Chondrocyte (in vitro differentiated cells): ENCODE measurements at regions not wholly inside any gene's neighbourhood (a gene's known extent, or its start where the extent isn't known, plus 50 kb on each side); places are given as distances from the start of the nearest gene placed in this dataset.

Experiments
- DNase-seq: peaks from one replicate; pipeline ENCODE4 v3.0.0; 2021; ENCODE audit warnings: mixed read lengths, low spot score
- H3K27ac Mint-ChIP-seq: one replicate; pipeline ENCODE4 v1.8.0; 2021; ENCODE audit warnings: mild to moderate bottlenecking, moderate library complexity, mixed read lengths; ENCODE audit not compliant: unreplicated experiment
- H3K27me3 Mint-ChIP-seq: 2 replicates; pipeline ENCODE4 v1.8.0; 2021; ENCODE audit warnings: low read depth, mixed read lengths
- H3K36me3 Mint-ChIP-seq: 2 replicates; pipeline ENCODE4 v1.8.0; 2021; ENCODE audit warnings: low read depth, mixed read lengths
- H3K4me1 Mint-ChIP-seq: 2 replicates; pipeline ENCODE4 v1.8.0; 2021; ENCODE audit warnings: low read depth, mild to moderate bottlenecking, mixed read lengths
- H3K4me3 Mint-ChIP-seq: one replicate; pipeline ENCODE4 v1.8.0; 2021; ENCODE audit warnings: mild to moderate bottlenecking, moderate library complexity, mixed read lengths; ENCODE audit not compliant: unreplicated experiment
- H3K9me3 Mint-ChIP-seq: 2 replicates; pipeline ENCODE4 v1.8.0; 2021; ENCODE audit warnings: low read depth, mixed read lengths
- CTCF ChIP-seq: fragments of 200-600 bp; sonication (generic); IDR thresholded peaks from 2 replicates; pipeline ENCODE4 v1.5.0; 2021; ENCODE audit warnings: antibody characterized with exemption, mild to moderate bottlenecking, moderate library complexity

- DNase-seq = no peak
- no peak for TF ChIP-seq CTCF
- Mint-ChIP-seq H3K27me3 (peaks cover 14% of the 10 kb centered on the region), H3K36me3 (no peaks in the 10 kb centered on the region), H3K9me3 (no peaks in the 10 kb centered on the region), H3K4me1 (no peaks in the 10 kb centered on the region), H3K27ac (no peak overlapping the region), H3K4me3 (no peak overlapping the region)
Measured at GRCh38 chr9:107696302-107696701, 206.7 kb upstream of the KLF4 start.

GRCh38 chr9:107694390-107694789 lies 204.8 kb upstream of the KLF4 start:
- no peak for DNase-seq
- Mint-ChIP-seq H3K27ac (no peak overlapping the region), H3K27me3 (peaks cover 25% of the 10 kb centered on the region), H3K4me3 (no peak overlapping the region), H3K9me3 (peaks cover 2% of the 10 kb centered on the region), H3K36me3 (peaks cover 2% of the 10 kb centered on the region), H3K4me1 (no peaks in the 10 kb centered on the region)
- TF ChIP-seq CTCF = no peak

- Mint-ChIP-seq H3K4me1 (no peaks in the 10 kb centered on the region), H3K27me3 (peaks cover 28% of the 10 kb centered on the region), H3K9me3 (peaks cover 6% of the 10 kb centered on the region), H3K36me3 (peaks cover 5% of the 10 kb centered on the region), H3K27ac (no peak overlapping the region), H3K4me3 (no peak overlapping the region)
- TF ChIP-seq CTCF = no peak
- DNase-seq = no peak
Measured at GRCh38 chr9:107693625-107694326, 204.2 kb upstream of the KLF4 start.

- no peak overlapping the region for H3K4me3 Mint-ChIP-seq
- peaks cover 21% of the 10 kb centered on the region for H3K27me3 Mint-ChIP-seq
- H3K9me3 Mint-ChIP-seq = peaks cover 9% of the 10 kb centered on the region
- H3K36me3 Mint-ChIP-seq = peaks cover 8% of the 10 kb centered on the region
- no peaks in the 10 kb centered on the region for H3K4me1 Mint-ChIP-seq
- no peak for DNase-seq
- H3K27ac Mint-ChIP-seq = no peak overlapping the region
- no peak for TF ChIP-seq CTCF
Measured at GRCh38 chr9:107691664-107692063, 202.1 kb upstream of the KLF4 start.

- H3K27me3 Mint-ChIP-seq = peaks cover 21% of the 10 kb centered on the region
- no peak overlapping the region for H3K4me3 Mint-ChIP-seq
- H3K9me3 Mint-ChIP-seq = peaks cover 9% of the 10 kb centered on the region
- H3K36me3 Mint-ChIP-seq = peaks cover 8% of the 10 kb centered on the region
- TF ChIP-seq CTCF = no peak
- H3K4me1 Mint-ChIP-seq = no peaks in the 10 kb centered on the region
- no peak overlapping the region for H3K27ac Mint-ChIP-seq
- no peak for DNase-seq
Measured at GRCh38 chr9:107690021-107690420, 200.5 kb upstream of the KLF4 start.
